IMR-90 (cell line): ENCODE measurements at regions not wholly inside any gene's neighbourhood (a gene's known extent, or its start where the extent isn't known, plus 50 kb on each side); places are given as distances from the start of the nearest gene placed in this dataset.

Experiments
- ATAC-seq: fragments of 200-7000 bp; cut with Tn5 transposase; 2 replicates; pipeline ENCODE4 v1.9.1; 2020; ENCODE audit warnings: low read depth, mild to moderate bottlenecking, moderate library complexity
- BruUV-seq: library from RNA; stranded (reverse); fragments of 400-500 nt; replicated peaks from 2 replicates; lab custom pipeline; 2021; lab: Mats Ljungman, UMichigan
- CTCF ChIA-PET: fragments of 300-600 bp; formaldehyde crosslinking; extraction: SDS; loops from one replicate; lab custom pipeline; 2021; ENCODE audit warnings: antibody characterized with exemption; lab: Yijun Ruan, JAX
- POLR2A ChIA-PET: fragments of 300-600 bp; sonication (Branson Sonifier 250); formaldehyde crosslinking; loops from one replicate; lab custom pipeline; 2022; ENCODE audit warnings: antibody characterized with exemption; ENCODE audit not compliant: unreplicated experiment; lab: Charles Lee
- DNase-seq: peaks from one replicate; pipeline ENCODE4 v3.0.0; 2013
- H2AFZ ChIP-seq: replicated peaks from 2 replicates; pipeline ENCODE3; 2013; ENCODE audit warnings: low read length, mild to moderate bottlenecking; ENCODE audit not compliant: poor library complexity
- H2AK5ac ChIP-seq: 2 replicates; pipeline ENCODE4 v1.6.1; 2013; ENCODE audit warnings: low read depth, low read length, inconsistent platforms
- H2AK9ac ChIP-seq: replicated peaks from 2 replicates; pipeline ENCODE3; 2013; ENCODE audit warnings: mild to moderate bottlenecking, low read depth, low read length, moderate library complexity; ENCODE audit not compliant: poor library complexity
- H2BK120ac ChIP-seq: 2 replicates; pipeline ENCODE4 v1.6.1; 2013; ENCODE audit warnings: low read depth, low read length, inconsistent platforms
- H2BK15ac ChIP-seq: 3 replicates; pipeline ENCODE4 v1.6.1; 2013; ENCODE audit warnings: low read depth, low read length, inconsistent platforms
- H2BK20ac ChIP-seq: 2 replicates; pipeline ENCODE4 v1.6.1; 2013; ENCODE audit warnings: low read depth, mild to moderate bottlenecking, inconsistent platforms, low read length, moderate library complexity
- H2BK5ac ChIP-seq: 2 replicates; pipeline ENCODE4 v1.6.1; 2013; ENCODE audit warnings: mild to moderate bottlenecking, low read depth, low read length, inconsistent platforms; ENCODE audit not compliant: poor library complexity, severe bottlenecking
- H3K14ac ChIP-seq: replicated peaks from 2 replicates; pipeline ENCODE4 v1.6.1; 2013; ENCODE audit warnings: low read depth, low read length, inconsistent platforms
- H3K18ac ChIP-seq: 2 replicates; pipeline ENCODE4 v1.6.1; 2013; ENCODE audit warnings: low read depth, low read length, control low read depth
- H3K23ac ChIP-seq: 2 replicates; pipeline ENCODE4 v1.6.1; 2013; ENCODE audit warnings: low read depth, low read length, inconsistent platforms
- H3K27ac ChIP-seq: 2 replicates; pipeline ENCODE4 v1.5.1; 2013; ENCODE audit warnings: mild to moderate bottlenecking, control low read depth, low read length; ENCODE audit not compliant: insufficient read depth
- H3K27me3 ChIP-seq: 2 replicates; pipeline ENCODE4 v1.6.1; 2013; ENCODE audit warnings: low read length; ENCODE audit not compliant: control insufficient read depth, insufficient read depth
- H3K36me3 ChIP-seq: 2 replicates; pipeline ENCODE4 v1.6.1; 2013; ENCODE audit warnings: low read length, mixed read lengths; ENCODE audit not compliant: control insufficient read depth, insufficient read depth
- H3K4ac ChIP-seq: 2 replicates; pipeline ENCODE4 v1.6.1; 2013; ENCODE audit warnings: low read depth, low read length, inconsistent platforms
- H3K4me1 ChIP-seq: 2 replicates; pipeline ENCODE4 v1.6.1; 2013; ENCODE audit warnings: low read length, mixed read lengths; ENCODE audit not compliant: control insufficient read depth, insufficient read depth
- H3K4me2 ChIP-seq: 2 replicates; pipeline ENCODE4 v1.6.1; 2013; ENCODE audit warnings: low read depth, mild to moderate bottlenecking, control low read depth, low read length, moderate library complexity
- H3K4me3 ChIP-seq: 2 replicates; pipeline ENCODE4 v1.5.1; 2013; ENCODE audit warnings: low read depth, mild to moderate bottlenecking, control low read depth, low read length, moderate library complexity; ENCODE audit not compliant: insufficient read depth
- H3K56ac ChIP-seq: 2 replicates; pipeline ENCODE4 v1.6.1; 2013; ENCODE audit warnings: low read length, inconsistent platforms; ENCODE audit not compliant: insufficient read depth; ENCODE audit errors: extremely low read depth
- H3K79me1 ChIP-seq, 2 experiments: 2 replicates each; pipeline ENCODE4 v1.6.1; 2013; ENCODE audit warnings: low read length in 2 of 2, inconsistent platforms in 1 of 2, low read depth in 1 of 2
- H3K9ac ChIP-seq: 2 replicates; pipeline ENCODE4 v1.6.1; 2013; ENCODE audit warnings: low read depth, low read length, control low read depth
- H3K9me1 ChIP-seq: 2 replicates; pipeline ENCODE4 v1.6.1; 2013; ENCODE audit warnings: low read length, inconsistent platforms; ENCODE audit not compliant: insufficient read depth
- H3K9me3 ChIP-seq: 2 replicates; pipeline ENCODE4 v1.6.1; 2013; ENCODE audit warnings: low read length; ENCODE audit not compliant: control insufficient read depth, insufficient read depth
- H4K20me1 ChIP-seq: 2 replicates; pipeline ENCODE4 v1.6.1; 2013; ENCODE audit warnings: low read length, inconsistent platforms; ENCODE audit not compliant: insufficient read depth
- H4K5ac ChIP-seq: 2 replicates; pipeline ENCODE4 v1.6.1; 2013; ENCODE audit warnings: mild to moderate bottlenecking, low read depth, low read length, control low read depth
- H4K8ac ChIP-seq, 2 experiments: 2 replicates each; pipeline ENCODE4 v1.6.1; 2013; ENCODE audit warnings: low read depth in 2 of 2, low read length in 2 of 2, control low read depth in 1 of 2, inconsistent platforms in 1 of 2
- H4K91ac ChIP-seq: 2 replicates; pipeline ENCODE4 v1.6.1; 2013; ENCODE audit warnings: low read depth, low read length, inconsistent platforms; ENCODE audit not compliant: insufficient read depth
- CEBPB ChIP-seq: IDR thresholded peaks from 2 replicates; pipeline ENCODE4 v1.6.1; 2012; ENCODE audit warnings: low read depth, low read length, improper control_type of control experiment
- FOS ChIP-seq: fragments of 150-350 bp; IDR thresholded peaks from 2 replicates; pipeline ENCODE4 v1.6.1; 2016; ENCODE audit warnings: low read depth, low read length
- MAFK ChIP-seq: IDR thresholded peaks from 2 replicates; pipeline ENCODE4 v1.6.1; 2012; ENCODE audit warnings: low read depth, low read length, improper control_type of control experiment
- NFE2L2 ChIP-seq: fragments of 150-350 bp; IDR thresholded peaks from 2 replicates; pipeline ENCODE4 v1.6.1; 2016; ENCODE audit warnings: low read depth, mild to moderate bottlenecking, low read length
- RAD21 ChIP-seq: IDR thresholded peaks from 2 replicates; pipeline ENCODE4 v1.6.1; 2012; ENCODE audit warnings: low read length, improper control_type of control experiment
- SMC3 ChIP-seq: fragments of 150-350 bp; IDR thresholded peaks from 2 replicates; pipeline ENCODE4 v1.6.1; 2016; ENCODE audit warnings: low read depth, mild to moderate bottlenecking, antibody characterized with exemption, low read length, moderate library complexity
- WGBS, 2 experiments: methylation state at CpG; one replicate each; pipeline versions ENCODE4 v1.1.5 to v1.1.7; 2013; ENCODE audit warnings: missing lambda C conversion rate in 2 of 2; ENCODE audit not compliant: insufficient read length in 1 of 2; ENCODE audit errors: extremely low coverage in 2 of 2; 5-methylcytosine and 5-hydroxymethylcytosine counted together
- dilution Hi-C: fragments of 300-500 bp; cut with HindIII; formaldehyde crosslinking; loops from one replicate; pipeline ENCODE4 v1.14.3; 2018; ENCODE audit warnings: low sequenced_read_pairs; ENCODE audit not compliant: unreplicated experiment
- in situ Hi-C: fragments of 300-500 bp; cut with MboI; formaldehyde crosslinking; loops from 3 replicates; pipeline ENCODE4 v1.14.3; 2019; ENCODE audit warnings: low sequenced_read_pairs, inconsistent platforms, mixed read lengths
- intact Hi-C: fragments of 100-400 bp; cut with micrococcal nuclease; formaldehyde crosslinking; loops from 2 replicates; pipeline ENCODE4 v1.10.0; 2022

GRCh38 chr10:46171661-46172060 is 115.1 kb upstream of the ANTXRL start:
- no peaks in the 10 kb centered on the region for H3K9me3 ChIP-seq
- ChIA-PET CTCF (no interaction called here), POLR2A (no interaction called here)
- BruUV-seq = no TSS peak
- H3K4me2 ChIP-seq = no peak overlapping the region
- H3K18ac ChIP-seq = no peak overlapping the region
- H3K27me3 ChIP-seq = peaks cover 3% of the 10 kb centered on the region; the same call in 1 of the 2 replicates
- no peak overlapping the region for H2BK120ac ChIP-seq
- intact Hi-C loops = no loop called here
- no peak overlapping the region for H3K14ac ChIP-seq
- no peak overlapping the region for H2AFZ ChIP-seq
- no peaks in the 10 kb centered on the region for H3K79me1 ChIP-seq
- ATAC-seq (no peak), DNase-seq (no peak)
- no peaks in the 10 kb centered on the region for H4K20me1 ChIP-seq
- no CpG with 5 or more reads among the region's 3 CpGs for WGBS, 2 experiments
- dilution Hi-C loops = no loop called here
- no peak overlapping the region for H3K9ac ChIP-seq
- no peak overlapping the region for H3K27ac ChIP-seq
- H3K4ac ChIP-seq = no peak overlapping the region
- H4K5ac ChIP-seq = no peak overlapping the region
- no peak overlapping the region for H3K4me3 ChIP-seq
- no peak overlapping the region for H2BK20ac ChIP-seq
- no peak overlapping the region for H3K23ac ChIP-seq
- in situ Hi-C loops = no loop called here
- H2BK15ac ChIP-seq = no peak overlapping the region
- H4K8ac ChIP-seq = no peak overlapping the region
- no peaks in the 10 kb centered on the region for H3K36me3 ChIP-seq
- H2BK5ac ChIP-seq = no peak overlapping the region
- no peak for TF ChIP-seq NFE2L2
- no peak for TF ChIP-seq FOS
- TF ChIP-seq RAD21 = no peak
- no peak for TF ChIP-seq SMC3
- no peak for TF ChIP-seq CEBPB
- TF ChIP-seq MAFK = no peak
- H3K9me1 ChIP-seq = no peaks in the 10 kb centered on the region
- H3K4me1 ChIP-seq = no peaks in the 10 kb centered on the region
- H3K56ac ChIP-seq = no peak overlapping the region
- no peak overlapping the region for H2AK9ac ChIP-seq
- H2AK5ac ChIP-seq = no peak overlapping the region
- no peak overlapping the region for H4K91ac ChIP-seq
